Liver (tissue), 3 donors: ENCODE measurements at regions not wholly inside any gene's neighbourhood (a gene's known extent, or its start where the extent isn't known, plus 50 kb on each side); places are given as distances from the start of the nearest gene placed in this dataset.

Experiments
- EGR1 ChIP-seq, 2 donors: IDR thresholded peaks; 2 replicates each; pipeline ENCODE4 v1.6.1; 2016 to 2018; ENCODE audit warnings: antibody characterized with exemption in 2 of 2, low read depth in 2 of 2
- FOXA1 ChIP-seq: IDR thresholded peaks from 2 replicates; pipeline ENCODE4 v1.6.1; 2016; ENCODE audit warnings: antibody characterized with exemption
- GABPA ChIP-seq, 2 donors: IDR thresholded peaks in 1 of 2; conservative IDR thresholded peaks in 1 of 2; 2 replicates each; pipeline ENCODE4 v1.6.1; 2016; ENCODE audit warnings: antibody characterized with exemption in 2 of 2, mild to moderate bottlenecking in 1 of 2, moderate library complexity in 1 of 2
- HNF4A ChIP-seq, 2 donors: conservative IDR thresholded peaks; 2 replicates each; pipeline ENCODE4 v1.6.1; 2016; ENCODE audit warnings: antibody characterized with exemption in 2 of 2, mild to moderate bottlenecking in 2 of 2
- JUND ChIP-seq, 2 donors: IDR thresholded peaks; 2 replicates each; pipeline ENCODE4 v1.6.1; 2016; ENCODE audit warnings: antibody characterized with exemption in 2 of 2
- RAD21 ChIP-seq, 2 donors: IDR thresholded peaks; 2 replicates each; pipeline ENCODE4 v1.6.1; 2016; ENCODE audit warnings: antibody characterized with exemption in 2 of 2, mild to moderate bottlenecking in 2 of 2
- RXRA ChIP-seq, 2 donors: IDR thresholded peaks; 2 replicates each; pipeline ENCODE4 v1.6.1; 2017 to 2018; ENCODE audit warnings: antibody characterized with exemption in 2 of 2, mild to moderate bottlenecking in 1 of 2
- SP1 ChIP-seq: IDR thresholded peaks from 2 replicates; pipeline ENCODE4 v1.6.1; 2018; ENCODE audit warnings: antibody characterized with exemption, mild to moderate bottlenecking
- TAF1 ChIP-seq: conservative IDR thresholded peaks from 2 replicates; pipeline ENCODE4 v1.6.1; 2016; ENCODE audit warnings: antibody characterized with exemption, mild to moderate bottlenecking
- YY1 ChIP-seq: IDR thresholded peaks from 2 replicates; pipeline ENCODE4 v1.6.1; 2016; ENCODE audit warnings: antibody characterized with exemption, mild to moderate bottlenecking
- TF ChIP-seq, protein P1 (sequence below): fragments of 150-350 bp; IDR thresholded peaks from 2 replicates; pipeline ENCODE4 v1.5.1; 2017; ENCODE audit warnings: improper control_type of control experiment, low read depth, low read length; ENCODE audit not compliant: missing input control
- TF ChIP-seq, protein P2 (sequence below): IDR thresholded peaks from 2 replicates; pipeline ENCODE4 v1.6.1; 2016; ENCODE audit warnings: antibody characterized with exemption
- TF ChIP-seq, protein P3 (sequence below): IDR thresholded peaks from 2 replicates; pipeline ENCODE4 v1.6.1; 2016; ENCODE audit warnings: antibody characterized with exemption, mild to moderate bottlenecking
- donor health status: healthy.
- donor health status: healthy.

DNA sequence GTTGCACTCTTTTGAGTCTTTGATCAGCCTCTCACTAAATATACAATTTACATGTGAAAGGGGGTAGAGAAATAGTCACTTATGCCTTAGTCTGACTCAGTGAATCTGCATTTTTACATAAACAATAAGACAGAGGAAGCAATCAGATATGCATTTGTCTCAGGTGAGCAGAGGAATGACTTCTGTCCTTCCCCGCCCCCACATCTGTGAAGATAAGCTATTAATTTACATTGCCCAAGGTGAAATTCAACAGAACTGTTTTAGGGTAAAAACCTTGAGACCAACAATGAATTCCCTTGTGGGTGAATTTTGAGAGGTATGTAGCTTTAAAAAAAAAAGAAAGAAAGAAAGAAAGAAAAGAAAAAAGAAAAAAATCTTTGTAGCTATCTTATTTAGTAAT is 1302.9 kb upstream of the ACVR2A start:
- TF ChIP-seq, protein P1, sequence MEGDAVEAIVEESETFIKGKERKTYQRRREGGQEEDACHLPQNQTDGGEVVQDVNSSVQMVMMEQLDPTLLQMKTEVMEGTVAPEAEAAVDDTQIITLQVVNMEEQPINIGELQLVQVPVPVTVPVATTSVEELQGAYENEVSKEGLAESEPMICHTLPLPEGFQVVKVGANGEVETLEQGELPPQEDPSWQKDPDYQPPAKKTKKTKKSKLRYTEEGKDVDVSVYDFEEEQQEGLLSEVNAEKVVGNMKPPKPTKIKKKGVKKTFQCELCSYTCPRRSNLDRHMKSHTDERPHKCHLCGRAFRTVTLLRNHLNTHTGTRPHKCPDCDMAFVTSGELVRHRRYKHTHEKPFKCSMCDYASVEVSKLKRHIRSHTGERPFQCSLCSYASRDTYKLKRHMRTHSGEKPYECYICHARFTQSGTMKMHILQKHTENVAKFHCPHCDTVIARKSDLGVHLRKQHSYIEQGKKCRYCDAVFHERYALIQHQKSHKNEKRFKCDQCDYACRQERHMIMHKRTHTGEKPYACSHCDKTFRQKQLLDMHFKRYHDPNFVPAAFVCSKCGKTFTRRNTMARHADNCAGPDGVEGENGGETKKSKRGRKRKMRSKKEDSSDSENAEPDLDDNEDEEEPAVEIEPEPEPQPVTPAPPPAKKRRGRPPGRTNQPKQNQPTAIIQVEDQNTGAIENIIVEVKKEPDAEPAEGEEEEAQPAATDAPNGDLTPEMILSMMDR: no peak
- TF ChIP-seq YY1 (no peak), EGR1 (IDR thresholded peaks at IDR 0.05; ENCODE audit: low read depth in 2 of 2) (no peak), JUND (IDR thresholded peaks at IDR 0.05) (no peak), RAD21 (IDR thresholded peaks at IDR 0.05) (no peak), TAF1 (no peak), GABPA (IDR thresholded peaks at IDR 0.05 in 1 of 2, conservative IDR thresholded peaks at IDR 0.05 in 1 of 2) (no peak), RXRA (IDR thresholded peaks at IDR 0.05) (no peak), SP1 (no peak), FOXA1 (no peak), HNF4A (conservative IDR thresholded peaks at IDR 0.05) (no peak)
- TF ChIP-seq, protein P2, sequence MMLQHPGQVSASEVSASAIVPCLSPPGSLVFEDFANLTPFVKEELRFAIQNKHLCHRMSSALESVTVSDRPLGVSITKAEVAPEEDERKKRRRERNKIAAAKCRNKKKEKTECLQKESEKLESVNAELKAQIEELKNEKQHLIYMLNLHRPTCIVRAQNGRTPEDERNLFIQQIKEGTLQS: no peak
- TF ChIP-seq, protein P3, sequence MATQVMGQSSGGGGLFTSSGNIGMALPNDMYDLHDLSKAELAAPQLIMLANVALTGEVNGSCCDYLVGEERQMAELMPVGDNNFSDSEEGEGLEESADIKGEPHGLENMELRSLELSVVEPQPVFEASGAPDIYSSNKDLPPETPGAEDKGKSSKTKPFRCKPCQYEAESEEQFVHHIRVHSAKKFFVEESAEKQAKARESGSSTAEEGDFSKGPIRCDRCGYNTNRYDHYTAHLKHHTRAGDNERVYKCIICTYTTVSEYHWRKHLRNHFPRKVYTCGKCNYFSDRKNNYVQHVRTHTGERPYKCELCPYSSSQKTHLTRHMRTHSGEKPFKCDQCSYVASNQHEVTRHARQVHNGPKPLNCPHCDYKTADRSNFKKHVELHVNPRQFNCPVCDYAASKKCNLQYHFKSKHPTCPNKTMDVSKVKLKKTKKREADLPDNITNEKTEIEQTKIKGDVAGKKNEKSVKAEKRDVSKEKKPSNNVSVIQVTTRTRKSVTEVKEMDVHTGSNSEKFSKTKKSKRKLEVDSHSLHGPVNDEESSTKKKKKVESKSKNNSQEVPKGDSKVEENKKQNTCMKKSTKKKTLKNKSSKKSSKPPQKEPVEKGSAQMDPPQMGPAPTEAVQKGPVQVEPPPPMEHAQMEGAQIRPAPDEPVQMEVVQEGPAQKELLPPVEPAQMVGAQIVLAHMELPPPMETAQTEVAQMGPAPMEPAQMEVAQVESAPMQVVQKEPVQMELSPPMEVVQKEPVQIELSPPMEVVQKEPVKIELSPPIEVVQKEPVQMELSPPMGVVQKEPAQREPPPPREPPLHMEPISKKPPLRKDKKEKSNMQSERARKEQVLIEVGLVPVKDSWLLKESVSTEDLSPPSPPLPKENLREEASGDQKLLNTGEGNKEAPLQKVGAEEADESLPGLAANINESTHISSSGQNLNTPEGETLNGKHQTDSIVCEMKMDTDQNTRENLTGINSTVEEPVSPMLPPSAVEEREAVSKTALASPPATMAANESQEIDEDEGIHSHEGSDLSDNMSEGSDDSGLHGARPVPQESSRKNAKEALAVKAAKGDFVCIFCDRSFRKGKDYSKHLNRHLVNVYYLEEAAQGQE: no peak
